H1 (cell line): ENCODE measurements at regions not wholly inside any gene's neighbourhood (a gene's known extent, or its start where the extent isn't known, plus 50 kb on each side); places are given as distances from the start of the nearest gene placed in this dataset.

Source experiments
- CTCF ChIA-PET: fragments of 300-600 bp; sonication (Branson Sonifier 250); formaldehyde crosslinking; loops from one replicate; lab custom pipeline; 2021; ENCODE audit not compliant: partially characterized antibody; lab: Charles Lee
- POLR2A ChIA-PET: fragments of 300-600 bp; sonication (Branson Sonifier 250); formaldehyde crosslinking; loops from one replicate; lab custom pipeline; 2021; ENCODE audit warnings: inconsistent platforms; ENCODE audit not compliant: partially characterized antibody; lab: Charles Lee
- DNase-seq, 2 experiments: peaks; one replicate each; pipeline versions ENCODE4 v3.0.0 to v3.0.0-alpha.2; 2010 to 2022; ENCODE audit warnings: low spot score in 2 of 2, low read depth in 1 of 2, mixed read lengths in 1 of 2
- FAIRE-seq: peaks from 2 replicates; lab custom pipeline; 2011; peaks lifted over from hg19 to GRCh38; lab: Jason Lieb, UNC
- H2AFZ ChIP-seq: 2 replicates; pipeline ENCODE4 v1.8.1; 2012; ENCODE audit warnings: low read length, inconsistent platforms
- H2AK5ac ChIP-seq: 2 replicates; pipeline ENCODE4 v1.6.1; 2013; ENCODE audit warnings: low read depth, low read length
- H2BK120ac ChIP-seq: replicated peaks from 2 replicates; pipeline ENCODE3; 2013; ENCODE audit warnings: low read depth, low read length, inconsistent platforms
- H2BK12ac ChIP-seq: 2 replicates; pipeline ENCODE4 v1.6.1; 2013; ENCODE audit warnings: low read depth, low read length
- H2BK15ac ChIP-seq: 2 replicates; pipeline ENCODE4 v1.6.1; 2013; ENCODE audit warnings: low read length
- H2BK20ac ChIP-seq: 2 replicates; pipeline ENCODE4 v1.6.1; 2013; ENCODE audit warnings: low read length
- H2BK5ac ChIP-seq: 2 replicates; pipeline ENCODE4 v1.6.1; 2013; ENCODE audit warnings: low read depth, low read length
- H3K14ac ChIP-seq: 2 replicates; pipeline ENCODE4 v1.6.1; 2013; ENCODE audit warnings: inconsistent platforms; ENCODE audit not compliant: insufficient read length
- H3K18ac ChIP-seq: 2 replicates; pipeline ENCODE4 v1.6.1; 2013; ENCODE audit warnings: low read length; ENCODE audit errors: extremely low read depth
- H3K23ac ChIP-seq: 2 replicates; pipeline ENCODE4 v1.6.1; 2013; ENCODE audit warnings: inconsistent platforms; ENCODE audit not compliant: insufficient read length
- H3K23me2 ChIP-seq: 2 replicates; pipeline ENCODE4 v1.6.1; 2013; ENCODE audit warnings: low read depth, low read length
- H3K27ac ChIP-seq: 2 replicates; pipeline ENCODE4 v1.6.1; 2011; ENCODE audit warnings: low read depth, low read length, inconsistent platforms
- H3K27me3 ChIP-seq, 4 experiments: replicated peaks in 1 of 4; 1 replicate in 1 of 4; 2 replicates in 3 of 4; pipeline versions ENCODE4 v1.6.1 to v1.8.1; 2011 to 2013; ENCODE audit warnings: low read length in 3 of 4, mild to moderate bottlenecking in 3 of 4, inconsistent platforms in 2 of 4, mixed read lengths in 2 of 4, moderate library complexity in 1 of 4; ENCODE audit not compliant: control insufficient read depth in 3 of 4, insufficient read depth in 3 of 4; ENCODE audit errors: extremely low read depth in 1 of 4
- H3K36me3 ChIP-seq, 4 experiments: 2 replicates each; pipeline versions ENCODE4 v1.6.1 to v1.8.1; 2011 to 2013; ENCODE audit warnings: mild to moderate bottlenecking in 4 of 4, low read length in 3 of 4, moderate library complexity in 2 of 4, control low read depth in 1 of 4, inconsistent platforms in 1 of 4; ENCODE audit not compliant: insufficient read depth in 4 of 4, control insufficient read depth in 2 of 4
- H3K4ac ChIP-seq: replicated peaks from 2 replicates; pipeline ENCODE3; 2013; ENCODE audit warnings: low read length, low read depth, mixed read lengths, inconsistent platforms; ENCODE audit not compliant: insufficient read length
- H3K4me1 ChIP-seq, 4 experiments: replicated peaks in 1 of 4; 1 replicate in 1 of 4; 2 replicates in 3 of 4; pipeline versions ENCODE4 v1.6.1 to v1.8.1; 2011 to 2013; ENCODE audit warnings: low read length in 3 of 4, inconsistent platforms in 2 of 4, mixed read lengths in 1 of 4; ENCODE audit not compliant: insufficient read depth in 4 of 4, control insufficient read depth in 3 of 4
- H3K4me2 ChIP-seq, 2 experiments: 2 replicates each; pipeline versions ENCODE4 v1.6.1 to v1.8.1; 2011 to 2013; ENCODE audit warnings: low read depth in 2 of 2, low read length in 2 of 2, control low read depth in 1 of 2, inconsistent platforms in 1 of 2, mild to moderate bottlenecking in 1 of 2; ENCODE audit not compliant: insufficient read depth in 1 of 2
- H3K4me3 ChIP-seq, 4 experiments: fragments of 200-600, 300-600 bp in 1 of 4; sonication (generic), shearing (Covaris generic), sonication (Bioruptor Twin) in 1 of 4; 2 replicates each; pipeline versions ENCODE4 v1.5.1 to v1.8.1; 2011 to 2016; ENCODE audit warnings: low read length in 4 of 4, low read depth in 3 of 4, control low read depth in 2 of 4, inconsistent platforms in 2 of 4, mild to moderate bottlenecking in 2 of 4, mixed read lengths in 1 of 4, moderate library complexity in 1 of 4; ENCODE audit not compliant: insufficient read depth in 2 of 4; ENCODE audit errors: extremely low read depth in 1 of 4
- H3K56ac ChIP-seq: replicated peaks from 2 replicates; pipeline ENCODE3; 2013; ENCODE audit warnings: low read depth, mild to moderate bottlenecking, mixed read lengths, low read length, inconsistent platforms; ENCODE audit not compliant: insufficient read length
- H3K79me1 ChIP-seq: 2 replicates; pipeline ENCODE4 v1.6.1; 2013; ENCODE audit warnings: low read depth, low read length, control low read depth
- H3K79me2 ChIP-seq, 2 experiments: 2 replicates each; pipeline versions ENCODE4 v1.6.1 to v1.8.1; 2012 to 2013; ENCODE audit warnings: low read length in 2 of 2, mild to moderate bottlenecking in 2 of 2, inconsistent platforms in 1 of 2; ENCODE audit not compliant: insufficient read depth in 2 of 2, control insufficient read depth in 1 of 2
- H3K9ac ChIP-seq, 4 experiments: replicated peaks in 1 of 4; 1 replicate in 1 of 4; 2 replicates in 3 of 4; pipeline versions ENCODE4 v1.6.1 to v1.8.1; 2011 to 2013; ENCODE audit warnings: low read depth in 3 of 4, low read length in 3 of 4, control low read depth in 2 of 4, mild to moderate bottlenecking in 2 of 4, moderate library complexity in 2 of 4, inconsistent platforms in 1 of 4; ENCODE audit errors: extremely low read depth in 1 of 4
- H3K9me3 ChIP-seq, 2 experiments: 2 replicates each; pipeline versions ENCODE4 v1.6.1 to v1.8.1; 2012 to 2013; ENCODE audit warnings: mild to moderate bottlenecking in 2 of 2, moderate library complexity in 2 of 2, control low read depth in 1 of 2, inconsistent platforms in 1 of 2, low read depth in 1 of 2, low read length in 1 of 2, mixed read lengths in 1 of 2; ENCODE audit not compliant: insufficient read depth in 2 of 2
- H4K20me1 ChIP-seq, 2 experiments: replicated peaks in 1 of 2; 2 replicates each; pipeline versions ENCODE3 to v1.8.1; 2011 to 2013; ENCODE audit warnings: inconsistent platforms in 2 of 2, low read length in 2 of 2, mild to moderate bottlenecking in 1 of 2; ENCODE audit not compliant: insufficient read depth in 2 of 2, control insufficient read depth in 1 of 2
- H4K5ac ChIP-seq: 2 replicates; pipeline ENCODE4 v1.6.1; 2013; ENCODE audit warnings: low read length, low read depth, mixed read lengths, inconsistent platforms; ENCODE audit not compliant: insufficient read length
- H4K8ac ChIP-seq: 2 replicates; pipeline ENCODE4 v1.8.0; 2013; ENCODE audit warnings: mild to moderate bottlenecking, moderate library complexity, low read length, inconsistent platforms; ENCODE audit not compliant: insufficient read depth; ENCODE audit errors: extremely low read depth
- H4K91ac ChIP-seq: replicated peaks from 2 replicates; pipeline ENCODE3; 2013; ENCODE audit warnings: low read length, mixed read lengths, inconsistent platforms; ENCODE audit not compliant: insufficient read length
- CEBPB ChIP-seq: IDR thresholded peaks from 2 replicates; pipeline ENCODE4 v1.6.1; 2012; ENCODE audit warnings: low read depth, low read length
- CHD1 ChIP-seq: IDR thresholded peaks from 2 replicates; pipeline ENCODE4 v1.6.1; 2012; ENCODE audit warnings: low read depth, low read length, improper control_type of control experiment
- EZH2 ChIP-seq: fragments of 200-600 bp; sonication (generic); IDR thresholded peaks from 2 replicates; pipeline ENCODE4 v1.7.1; 2012; ENCODE audit warnings: low read depth, mild to moderate bottlenecking, moderate library complexity, low read length, inconsistent platforms; ENCODE audit not compliant: severe bottlenecking
- JUN ChIP-seq: IDR thresholded peaks from 2 replicates; pipeline ENCODE4 v1.6.1; 2011; ENCODE audit warnings: low read depth, mild to moderate bottlenecking, improper control_type of control experiment, low read length
- RFX5 ChIP-seq: IDR thresholded peaks from 2 replicates; pipeline ENCODE4 v1.6.1; 2011; ENCODE audit warnings: low read depth, low read length, improper control_type of control experiment, borderline replicate concordance
- TAF7 ChIP-seq: optimal IDR thresholded peaks from 2 replicates; pipeline ENCODE3; 2011; ENCODE audit warnings: low read depth, mild to moderate bottlenecking, inconsistent platforms, low read length, moderate library complexity, borderline replicate concordance
- ZNF274 ChIP-seq: IDR thresholded peaks from 2 replicates; pipeline ENCODE4 v1.7.0; 2012; ENCODE audit warnings: low read length, borderline replicate concordance; ENCODE audit errors: extremely low read depth
- WGBS, 2 experiments: shearing (Covaris generic) in 1 of 2; methylation state at CpG; one replicate each; pipeline versions ENCODE4 v1.1.6 to v1.1.7; 2013 to 2015; ENCODE audit warnings: low lambda C conversion rate in 2 of 2, mixed read lengths in 2 of 2, inconsistent platforms in 1 of 2, low coverage in 1 of 2, missing lambda C conversion rate in 1 of 2; ENCODE audit not compliant: insufficient replicate concordance in 2 of 2, insufficient coverage in 1 of 2, insufficient read length in 1 of 2; ENCODE audit errors: extremely low coverage in 1 of 2, missing lambda C conversion rate in 1 of 2; 5-methylcytosine and 5-hydroxymethylcytosine counted together
- TF ChIP-seq, protein P1 (sequence below): IDR thresholded peaks from 2 replicates; pipeline ENCODE4 v1.6.1; 2012; ENCODE audit warnings: inconsistent platforms

- H3K18ac ChIP-seq = no peak overlapping the region
- H3K4me2 ChIP-seq = no peak overlapping the region
- H2BK15ac ChIP-seq = no peak overlapping the region
- no peak overlapping the region for H3K23ac ChIP-seq
- H4K5ac ChIP-seq = no peak overlapping the region
- H3K4me3 ChIP-seq = no peak overlapping the region
- no peak overlapping the region for H3K27ac ChIP-seq
- FAIRE-seq = no peak
- H2AK5ac ChIP-seq = no peak overlapping the region
- no peak overlapping the region for H3K56ac ChIP-seq
- no peaks in the 10 kb centered on the region for H3K23me2 ChIP-seq
- H2BK20ac ChIP-seq = no peak overlapping the region
- no peaks in the 10 kb centered on the region for H3K79me2 ChIP-seq
- H2BK12ac ChIP-seq = no peak overlapping the region
- no peak overlapping the region for H3K4ac ChIP-seq
- no peak for DNase-seq
- H3K9ac ChIP-seq = no peak overlapping the region
- no peak overlapping the region for H4K91ac ChIP-seq
- no peaks in the 10 kb centered on the region for H3K79me1 ChIP-seq
- CTCF ChIA-PET = interaction anchor here (1.1 to 1.7 kb wide), 4 partner anchors 8 to 115 kb away, joined by 3 to 4 read pairs (median 3); no protein-coding TSS in a partner anchor
- H3K14ac ChIP-seq = no peak overlapping the region
- H3K27me3 ChIP-seq = peaks cover 0 to 1% (median 0%) of the 10 kb centered on the region in 4 experiments; a peak in 1 of 7 replicates
- POLR2A ChIA-PET = no interaction called here
- H3K9me3 ChIP-seq = no peaks in the 10 kb centered on the region; a peak in 1 of 4 replicates
- H4K8ac ChIP-seq = no peak overlapping the region
- no peak for TF ChIP-seq TAF7
- no peak for TF ChIP-seq EZH2
- TF ChIP-seq CHD1 = no peak
- TF ChIP-seq JUN = no peak
- no peak for TF ChIP-seq ZNF274
- TF ChIP-seq RFX5 = no peak
- TF ChIP-seq, protein P1, sequence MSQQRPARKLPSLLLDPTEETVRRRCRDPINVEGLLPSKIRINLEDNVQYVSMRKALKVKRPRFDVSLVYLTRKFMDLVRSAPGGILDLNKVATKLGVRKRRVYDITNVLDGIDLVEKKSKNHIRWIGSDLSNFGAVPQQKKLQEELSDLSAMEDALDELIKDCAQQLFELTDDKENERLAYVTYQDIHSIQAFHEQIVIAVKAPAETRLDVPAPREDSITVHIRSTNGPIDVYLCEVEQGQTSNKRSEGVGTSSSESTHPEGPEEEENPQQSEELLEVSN = no peak
- no peak for TF ChIP-seq CEBPB
- WGBS, 2 experiments = 81% methylated on average over 8 of the region's 8 CpGs; no CpG with 5 or more reads in 1 of the 2 experiments
- H2BK5ac ChIP-seq = no peak overlapping the region
- H3K36me3 ChIP-seq = no peaks in the 10 kb centered on the region
- H2BK120ac ChIP-seq = no peak overlapping the region
- H3K4me1 ChIP-seq = 0 out of 7 replicates have a peak, but pooled peaks cover 0 to 3% (median 0%) of the 10 kb centered on the region in 4 experiments
- H2AFZ ChIP-seq = no peak overlapping the region
- no peaks in the 10 kb centered on the region for H4K20me1 ChIP-seq
Measured at GRCh38 chr11:33640730-33641371, 59.8 kb downstream of the C11orf91 start.
